Right atrium auricular region (tissue), 2 donors: ENCODE measurements at regions not wholly inside any gene's neighbourhood (a gene's known extent, or its start where the extent isn't known, plus 50 kb on each side); places are given as distances from the start of the nearest gene placed in this dataset.
"Not testable (repeated sequence)": the region's sequence is repeated elsewhere in the genome, so short reads cannot be mapped to it uniquely, and the experiment has no call there.

Experiments used
- DNase-seq: peaks from one replicate; pipeline ENCODE4 v3.0.0-alpha.2; 2019; ENCODE audit warnings: low spot score
- H3K27ac ChIP-seq, 2 donors: fragments of 200-600 bp; sonication (generic); 1 replicate in 1 of 2; 2 replicates in 1 of 2; pipeline ENCODE4 v1.5.1; 2016 to 2019
- H3K27me3 ChIP-seq, 2 donors: fragments of 200-600 bp; sonication (generic); one replicate each; pipeline versions ENCODE4 v1.5.1 to v1.6.0; 2017 to 2019
- H3K36me3 ChIP-seq: fragments of 200-600 bp; sonication (generic); one replicate; pipeline ENCODE4 v1.5.1; 2016
- H3K4me1 ChIP-seq, 2 donors: fragments of 200-600 bp; sonication (generic); one replicate each; pipeline versions ENCODE4 v1.5.1 to v1.6.0; 2017 to 2019
- H3K4me3 ChIP-seq, 2 donors: fragments of 200-600 bp; sonication (generic); 1 replicate in 1 of 2; 2 replicates in 1 of 2; pipeline ENCODE4 v1.5.1; 2017 to 2019; ENCODE audit warnings: mild to moderate bottlenecking in 1 of 2, moderate library complexity in 1 of 2
- H3K9me3 ChIP-seq, 2 donors: fragments of 200-600 bp; sonication (generic); one replicate each; pipeline ENCODE4 v1.5.1; 2019
- CTCF ChIP-seq, 2 donors: fragments of 200-600 bp; sonication (generic); IDR thresholded peaks; one replicate each; pipeline ENCODE4 v1.5.1; 2019; ENCODE audit warnings: antibody characterized with exemption in 2 of 2

DNA sequence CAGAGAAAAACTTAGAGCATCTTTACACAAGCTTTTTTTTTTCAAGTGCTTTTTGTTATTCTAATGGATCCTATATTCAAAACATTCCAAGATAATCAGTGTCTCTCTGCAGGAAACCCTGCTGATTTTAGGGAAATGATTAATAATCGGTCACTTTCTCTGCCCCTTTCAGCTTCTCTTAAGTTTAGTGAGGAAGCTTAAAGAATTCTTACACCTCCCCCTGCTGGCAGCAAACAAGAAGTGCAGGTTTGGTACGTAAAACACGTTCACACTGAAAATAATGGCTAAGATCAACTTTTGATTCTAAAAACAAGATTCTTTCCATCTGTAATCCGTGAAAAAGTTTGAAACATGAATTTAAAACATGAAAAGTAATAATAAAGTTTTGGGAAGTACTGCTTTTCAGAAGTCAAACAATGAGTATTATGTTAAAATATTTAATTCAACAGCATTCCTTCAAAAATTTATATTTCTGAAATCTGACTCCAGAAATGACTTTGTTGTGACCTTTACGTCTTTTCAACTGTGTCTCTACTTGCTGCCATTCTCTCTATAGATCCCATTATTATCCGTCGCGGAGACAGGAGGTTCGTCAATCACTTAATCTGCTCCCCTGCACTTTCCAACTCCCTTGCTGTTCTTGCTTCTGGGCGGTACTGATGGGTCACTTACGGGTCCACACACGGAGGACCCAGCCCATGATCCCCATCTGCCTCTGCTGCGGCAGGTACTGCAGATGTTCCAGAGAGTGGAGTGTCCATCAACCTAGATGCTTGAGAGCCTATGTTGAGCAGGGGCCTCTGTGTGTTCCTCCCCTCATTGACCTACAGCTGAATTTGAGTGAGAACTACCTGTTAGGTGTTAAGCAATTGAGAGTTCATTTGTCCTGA lies 203.1 kb upstream of the EDNRB start:
- peaks cover 0 to 6% of the 10 kb centered on the region in 2 donors for H3K4me1 ChIP-seq
- no peaks in the 10 kb centered on the region for H3K9me3 ChIP-seq
- no peak overlapping the region for H3K27ac ChIP-seq
- TF ChIP-seq CTCF (IDR thresholded peaks at IDR 0.05): peak; percentile 74 to 90
- no peak overlapping the region for H3K4me3 ChIP-seq
- no peaks in the 10 kb centered on the region for H3K27me3 ChIP-seq
- no peaks in the 10 kb centered on the region for H3K36me3 ChIP-seq
- peak; percentile 65 for DNase-seq

GRCh38 chr13:78121001-78121400 lies 202.4 kb upstream of the EDNRB start:
- H3K4me1 ChIP-seq: peaks cover 0 to 6% of the 10 kb centered on the region in 2 donors
- no peak for DNase-seq

DNA sequence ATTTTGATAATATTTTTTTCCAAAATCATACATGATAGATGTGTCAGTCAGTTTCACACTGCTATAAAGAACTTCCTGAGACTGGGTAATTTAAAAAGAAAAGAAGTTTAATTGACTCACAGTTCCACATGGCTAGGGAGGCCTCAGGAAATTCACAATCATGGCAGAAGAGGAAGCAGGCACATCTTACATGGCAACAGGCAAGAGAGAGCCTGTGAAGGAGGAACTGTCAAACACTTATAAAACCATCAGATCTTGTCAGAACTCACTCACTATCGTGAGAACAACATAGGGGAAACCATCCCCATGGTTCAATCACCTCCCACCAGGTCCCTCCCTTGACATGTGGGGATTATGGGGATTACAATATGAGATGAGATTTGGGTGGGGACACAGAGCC lies 201.5 kb upstream of the EDNRB start:
- not testable (repeated sequence) for H3K36me3 ChIP-seq, H3K27me3 ChIP-seq, H3K9me3 ChIP-seq, H3K4me3 ChIP-seq, H3K27ac ChIP-seq, H3K4me1 ChIP-seq, DNase-seq

More at GRCh38 chr13:78121001-78121400, 202.4 kb upstream of the EDNRB start:
- Histone ChIP-seq H3K36me3 (no peaks in the 10 kb centered on the region), H3K27me3 (no peaks in the 10 kb centered on the region), H3K4me3 (no peak overlapping the region), H3K9me3 (no peaks in the 10 kb centered on the region), H3K27ac (no peak overlapping the region)
- no peak for TF ChIP-seq CTCF (IDR thresholded peaks at IDR 0.05)

- not testable (repeated sequence) for H3K36me3 ChIP-seq, H3K4me1 ChIP-seq, DNase-seq, H3K27ac ChIP-seq, H3K27me3 ChIP-seq, H3K4me3 ChIP-seq
- H3K9me3 ChIP-seq: peaks cover 0 to 15% of the 10 kb centered on the region in 2 donors
Measured at GRCh38 chr13:78117070-78117469, 198.4 kb upstream of the EDNRB start.

DNA sequence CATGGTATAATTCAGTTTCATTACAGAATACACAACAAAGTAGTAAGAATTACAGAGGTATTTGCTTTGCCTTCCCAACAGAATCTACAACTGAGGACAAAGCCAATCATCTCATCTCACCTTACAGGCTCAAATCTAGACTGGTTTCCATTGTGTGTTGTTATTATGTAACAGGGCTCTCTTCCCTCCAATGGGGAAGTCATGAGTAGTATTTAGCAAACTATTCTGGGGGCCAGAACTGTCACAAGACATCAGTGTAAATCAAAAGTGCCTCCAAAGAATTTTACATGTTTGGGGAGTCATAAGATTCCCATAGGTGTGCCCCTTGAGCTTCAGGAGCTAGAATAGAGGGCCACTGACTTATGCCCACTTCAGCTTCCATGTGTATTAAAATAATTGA lies 187.0 kb upstream of the EDNRB start:
- no peak for DNase-seq
- no peaks in the 10 kb centered on the region for H3K4me1 ChIP-seq
- peaks cover 0 to 7% of the 10 kb centered on the region in 2 donors for H3K9me3 ChIP-seq
- no peak overlapping the region for H3K27ac ChIP-seq
- H3K27me3 ChIP-seq: no peaks in the 10 kb centered on the region
- H3K36me3 ChIP-seq: no peaks in the 10 kb centered on the region
- no peak for TF ChIP-seq CTCF (IDR thresholded peaks at IDR 0.05)
- H3K4me3 ChIP-seq: no peak overlapping the region

DNA sequence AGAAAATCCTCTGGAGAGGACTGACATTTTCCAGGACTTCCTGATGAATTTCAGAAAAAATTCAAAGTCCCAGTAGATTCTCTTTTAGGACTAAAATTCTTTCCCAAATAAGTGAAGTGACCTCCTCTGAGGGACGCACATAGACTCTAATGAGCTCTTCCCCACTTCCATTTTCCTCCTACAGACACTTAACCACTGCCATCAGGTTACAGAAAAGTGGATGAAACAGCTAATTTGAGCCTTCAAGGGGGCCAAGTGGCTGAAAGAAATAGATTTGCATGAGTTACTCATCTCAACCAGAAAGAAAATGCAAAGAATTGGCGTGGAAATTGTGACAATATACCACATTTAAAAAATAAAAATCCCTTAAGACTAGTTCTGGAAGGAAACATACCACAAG lies 185.3 kb upstream of the EDNRB start:
- DNase-seq: no peak
- Histone ChIP-seq H3K9me3 (no peaks in the 10 kb centered on the region), H3K4me1 (no peaks in the 10 kb centered on the region), H3K4me3 (no peak overlapping the region), H3K27me3 (no peaks in the 10 kb centered on the region), H3K36me3 (no peaks in the 10 kb centered on the region), H3K27ac (no peak overlapping the region)
- no peak for TF ChIP-seq CTCF (IDR thresholded peaks at IDR 0.05)

DNA sequence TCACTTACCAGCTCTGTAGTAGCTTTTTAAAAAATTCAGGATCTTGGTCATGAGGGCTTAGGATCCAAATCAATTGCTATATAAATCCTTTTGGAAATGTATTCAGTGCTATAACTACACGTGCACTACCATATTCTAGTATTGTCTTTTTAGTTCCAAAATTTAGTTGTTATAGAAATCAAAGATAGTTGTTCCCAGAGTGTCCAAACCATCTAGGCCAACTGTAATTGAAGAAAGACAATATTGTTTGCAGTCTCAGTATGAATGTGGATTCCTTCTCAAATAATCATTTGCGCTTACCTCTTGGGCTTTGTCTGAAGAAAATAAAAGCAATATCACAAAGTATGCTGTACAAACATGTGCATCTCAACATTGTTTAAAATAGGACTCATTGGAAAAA lies 184.1 kb upstream of the EDNRB start:
- no peak for DNase-seq
- Histone ChIP-seq H3K4me1 (no peaks in the 10 kb centered on the region), H3K27ac (peak overlapping the region in 1 of 2 donors; percentile 44), H3K36me3 (no peaks in the 10 kb centered on the region), H3K27me3 (no peaks in the 10 kb centered on the region), H3K9me3 (no peaks in the 10 kb centered on the region), H3K4me3 (no peak overlapping the region)
- no peak for TF ChIP-seq CTCF (IDR thresholded peaks at IDR 0.05)
